AG10803 (cell line): ENCODE measurements at regions not wholly inside any gene's neighbourhood (a gene's known extent, or its start where the extent isn't known, plus 50 kb on each side); places are given as distances from the start of the nearest gene placed in this dataset.
"Not testable (repeated sequence)": the region's sequence is repeated elsewhere in the genome, so short reads cannot be mapped to it uniquely, and the experiment has no call there.

ENCODE experiments used
- DNase-seq: peaks from one replicate; pipeline ENCODE4 v3.0.0; 2010; ENCODE audit warnings: low read depth
- H3K4me3 ChIP-seq: 2 replicates; pipeline ENCODE4 v1.5.1; 2011; ENCODE audit warnings: mild to moderate bottlenecking, low read length, control low read depth
- TF ChIP-seq, protein P1 (sequence below): conservative IDR thresholded peaks from 2 replicates; pipeline ENCODE4 v1.5.1; 2011; ENCODE audit warnings: mild to moderate bottlenecking, low read length, control low read depth, inconsistent platforms

DNA sequence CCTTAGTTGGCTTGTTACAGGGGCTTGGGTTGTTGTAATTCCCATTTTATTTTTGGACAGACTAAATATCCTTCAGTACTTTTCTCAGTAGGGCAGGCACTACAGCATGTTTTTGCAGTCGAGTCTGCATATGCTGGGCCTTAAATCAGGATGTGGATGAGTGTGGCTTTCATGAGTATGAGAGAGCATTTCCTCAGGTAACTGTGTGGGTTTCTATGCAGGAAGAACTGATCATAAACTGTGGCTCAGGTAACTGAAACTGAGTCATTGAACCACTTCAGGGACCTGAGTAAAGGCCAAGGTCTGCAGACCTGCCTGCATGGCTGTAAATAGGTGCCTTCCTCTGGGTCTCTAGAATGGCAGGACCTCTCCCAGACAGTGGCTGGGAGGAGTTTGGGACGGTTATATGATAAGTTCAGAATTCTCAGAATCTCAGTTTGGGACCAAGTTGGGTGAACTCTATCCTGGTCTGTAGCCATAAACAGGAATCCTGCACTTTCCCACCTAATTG lies 112.1 kb downstream of the ZNF737 start:
- DNase-seq, result no peak
- H3K4me3 ChIP-seq, result no peak overlapping the region
- TF ChIP-seq, protein P1, sequence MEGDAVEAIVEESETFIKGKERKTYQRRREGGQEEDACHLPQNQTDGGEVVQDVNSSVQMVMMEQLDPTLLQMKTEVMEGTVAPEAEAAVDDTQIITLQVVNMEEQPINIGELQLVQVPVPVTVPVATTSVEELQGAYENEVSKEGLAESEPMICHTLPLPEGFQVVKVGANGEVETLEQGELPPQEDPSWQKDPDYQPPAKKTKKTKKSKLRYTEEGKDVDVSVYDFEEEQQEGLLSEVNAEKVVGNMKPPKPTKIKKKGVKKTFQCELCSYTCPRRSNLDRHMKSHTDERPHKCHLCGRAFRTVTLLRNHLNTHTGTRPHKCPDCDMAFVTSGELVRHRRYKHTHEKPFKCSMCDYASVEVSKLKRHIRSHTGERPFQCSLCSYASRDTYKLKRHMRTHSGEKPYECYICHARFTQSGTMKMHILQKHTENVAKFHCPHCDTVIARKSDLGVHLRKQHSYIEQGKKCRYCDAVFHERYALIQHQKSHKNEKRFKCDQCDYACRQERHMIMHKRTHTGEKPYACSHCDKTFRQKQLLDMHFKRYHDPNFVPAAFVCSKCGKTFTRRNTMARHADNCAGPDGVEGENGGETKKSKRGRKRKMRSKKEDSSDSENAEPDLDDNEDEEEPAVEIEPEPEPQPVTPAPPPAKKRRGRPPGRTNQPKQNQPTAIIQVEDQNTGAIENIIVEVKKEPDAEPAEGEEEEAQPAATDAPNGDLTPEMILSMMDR, result no peak

DNA sequence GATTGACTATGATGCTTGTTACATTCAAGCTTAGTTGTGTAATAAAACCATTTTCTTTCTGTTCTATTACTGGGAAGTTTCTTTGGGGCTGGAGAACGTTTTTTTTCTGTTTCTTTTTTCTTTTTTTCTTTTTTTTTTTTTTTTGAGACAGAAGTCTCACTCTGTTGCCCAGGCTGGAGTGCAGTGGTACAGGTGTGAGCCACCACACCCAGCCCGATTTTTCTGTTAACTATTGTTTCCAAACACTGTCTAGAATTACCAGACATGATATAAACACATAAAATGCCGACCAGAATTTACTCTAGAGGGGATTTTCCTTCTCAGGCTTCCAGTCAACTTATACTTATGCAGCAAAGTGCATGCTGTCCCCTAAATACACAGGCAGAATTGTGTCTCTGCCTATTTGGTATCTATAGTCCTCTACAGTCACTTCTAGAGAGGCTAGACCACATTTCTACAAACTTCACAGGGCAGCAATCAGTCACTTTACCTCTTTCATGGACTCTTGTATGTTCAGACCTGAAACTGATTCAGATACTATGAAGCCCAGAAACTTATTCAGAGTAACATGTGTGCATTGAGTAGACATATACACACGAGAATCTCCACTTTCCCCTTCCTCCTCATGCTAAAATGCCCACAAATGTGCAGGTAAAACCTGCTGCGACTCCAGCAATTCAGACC lies 121.2 kb downstream of the ZNF737 start:
- TF ChIP-seq, protein P1, result no peak
- no peak for DNase-seq
- H3K4me3 ChIP-seq, result no peak overlapping the region

DNA sequence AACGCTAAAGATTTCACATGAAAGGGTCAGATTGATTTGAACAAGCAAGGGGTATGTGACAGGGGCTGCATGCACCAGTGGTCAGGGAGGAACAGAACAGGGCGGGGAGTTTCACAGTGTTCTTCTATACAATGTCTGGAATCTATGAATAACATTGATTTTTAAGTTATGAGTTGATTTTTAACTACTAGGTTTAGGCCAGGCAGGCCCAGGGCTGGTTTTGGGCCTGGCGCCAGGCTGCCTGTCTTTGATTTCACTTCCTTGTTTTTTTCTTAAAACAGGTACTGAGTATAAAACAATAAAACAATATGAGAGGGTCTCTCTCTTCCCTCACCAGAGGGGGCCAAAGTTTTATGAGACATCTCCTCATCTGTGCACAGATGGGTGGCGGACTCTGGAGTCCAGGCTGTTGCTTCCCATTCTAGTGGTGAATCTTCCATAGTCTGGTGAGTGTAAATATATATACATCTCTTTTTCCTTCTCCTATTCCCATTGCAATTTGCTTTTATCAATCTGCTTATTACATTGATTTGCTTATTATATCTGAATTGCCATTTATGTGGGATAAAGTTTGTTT lies 133.2 kb downstream of the ZNF737 start:
- DNase-seq, H3K4me3 ChIP-seq: not testable (repeated sequence)

DNA sequence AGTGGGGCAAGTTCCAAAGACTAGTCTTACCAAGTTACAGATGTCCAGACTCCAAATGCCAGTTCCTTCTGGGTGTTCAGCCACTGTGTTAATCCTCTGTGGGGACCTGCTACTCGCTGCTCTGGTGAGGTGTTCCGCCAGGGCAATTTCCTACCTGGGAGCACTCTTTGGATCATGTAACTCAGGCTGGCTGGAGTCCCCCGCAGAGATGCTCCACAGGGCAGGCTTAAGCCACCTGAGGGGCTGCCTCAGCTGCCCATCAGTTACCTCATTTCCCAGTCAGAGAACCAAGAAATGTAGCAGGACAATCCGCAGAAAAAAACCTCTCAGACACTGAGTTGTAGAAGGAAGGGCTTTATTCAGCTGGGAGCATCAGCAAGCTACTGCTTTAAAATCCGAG lies 133.8 kb downstream of the ZNF737 start:
- TF ChIP-seq, protein P1, result no peak
- no peak for DNase-seq
- no peak overlapping the region for H3K4me3 ChIP-seq

DNA sequence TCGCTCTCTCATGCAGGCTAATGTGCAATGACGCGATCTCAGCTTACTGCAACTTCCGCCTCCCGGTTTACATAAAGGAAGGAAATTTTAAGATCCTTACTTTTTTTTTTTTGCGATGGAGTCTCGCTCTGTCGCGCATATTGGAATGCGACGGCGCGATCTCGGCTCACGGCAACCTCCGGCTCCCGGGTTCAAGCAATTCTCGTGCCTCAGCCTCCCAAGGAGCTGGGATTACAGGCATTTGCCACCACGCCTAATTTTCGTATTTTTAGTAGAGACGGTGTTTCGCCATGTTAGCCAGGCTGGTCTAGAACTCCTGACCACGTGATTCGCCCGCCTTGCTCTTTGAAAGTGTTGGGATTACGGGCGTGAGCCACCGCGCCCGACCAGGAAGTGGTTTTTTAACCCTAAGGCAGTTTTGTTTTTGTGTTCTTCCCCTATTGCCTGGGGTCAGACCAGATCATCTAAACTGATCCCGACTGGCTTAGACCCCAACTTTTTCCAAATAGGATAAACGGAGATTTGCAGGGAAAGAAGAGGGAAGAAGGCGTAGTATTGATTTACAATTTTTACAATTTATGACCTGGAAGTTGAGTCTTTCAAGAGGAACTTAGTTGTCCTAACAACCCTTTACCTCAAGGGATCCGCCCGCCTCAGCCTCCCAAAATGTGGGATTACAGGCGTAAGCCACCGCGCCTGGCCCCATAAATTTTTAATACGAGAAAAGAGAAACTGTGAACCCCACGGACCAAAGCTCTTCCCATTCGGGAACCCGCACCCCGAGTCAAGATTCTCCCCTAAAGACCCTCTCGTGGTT lies 142.0 kb downstream of the ZNF737 start:
- peak; percentile 68 for DNase-seq
- peak overlapping the region; percentile 71 for H3K4me3 ChIP-seq
- TF ChIP-seq, protein P1, result no peak

DNA sequence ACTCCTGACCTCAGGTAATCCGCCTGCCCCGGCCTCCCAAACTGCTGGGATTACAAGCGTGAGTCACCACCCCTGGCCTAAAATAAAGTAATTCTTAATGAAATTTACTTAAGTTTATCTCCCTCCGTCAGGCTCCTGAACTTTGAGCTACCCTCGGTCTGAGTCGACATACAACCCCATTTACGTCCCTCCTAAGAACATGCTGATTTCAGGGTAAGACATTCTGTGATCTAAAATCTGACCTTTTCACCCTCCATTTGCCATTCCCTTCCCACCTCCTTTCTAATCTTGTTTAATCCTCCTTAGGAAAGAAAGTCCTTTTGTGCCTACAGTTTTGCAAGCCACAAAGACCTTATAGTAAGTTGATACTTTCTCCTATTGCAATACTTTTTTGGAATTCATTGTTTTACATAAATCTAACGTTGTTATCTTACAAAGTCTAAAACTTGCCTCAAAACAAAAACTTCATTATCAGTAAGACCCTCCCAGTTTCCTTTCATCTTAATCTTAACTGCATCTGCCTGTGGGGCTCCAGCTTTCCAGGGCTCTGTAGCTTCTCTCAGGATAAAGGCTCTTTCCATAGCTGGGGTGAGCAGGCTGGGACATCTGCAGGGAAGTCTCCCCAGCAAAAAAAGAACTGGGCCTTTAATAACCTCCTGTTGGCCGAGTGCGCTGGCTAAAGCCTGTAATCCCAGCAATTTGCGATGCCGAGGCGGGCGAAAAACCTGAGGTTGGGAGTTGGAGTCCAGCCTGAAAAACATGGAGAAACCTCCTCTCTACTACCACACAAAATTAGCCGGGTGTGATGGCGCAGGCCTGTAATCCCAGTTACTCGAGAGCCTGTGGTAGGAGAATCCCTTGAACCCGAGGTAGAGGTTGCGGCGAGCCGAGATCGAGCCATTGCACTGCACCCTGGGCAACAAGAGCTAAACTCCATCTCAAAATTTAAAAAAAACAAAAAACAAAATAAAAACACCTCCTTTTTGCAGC lies 143.1 kb downstream of the ZNF737 start:
- TF ChIP-seq, protein P1, result no peak
- H3K4me3 ChIP-seq, result peak overlapping the region; percentile 71
- DNase-seq, result peak; percentile 3
